DND-41 (cell line): ENCODE measurements at regions not wholly inside any gene's neighbourhood (a gene's known extent, or its start where the extent isn't known, plus 50 kb on each side); places are given as distances from the start of the nearest gene placed in this dataset.

Experiments used
- ATAC-seq: fragments of 200-7000 bp; cut with Tn5 transposase; 3 replicates; pipeline ENCODE4 v1.9.1; 2021; ENCODE audit warnings: low read depth; ENCODE audit not compliant: insufficient read depth
- DNase-seq: peaks from one replicate; pipeline ENCODE4 v3.0.0-alpha.2; 2020
- H2AFZ ChIP-seq: 2 replicates; pipeline ENCODE4 v1.6.0; 2012; ENCODE audit warnings: low read depth, low read length
- H3K27ac ChIP-seq: 2 replicates; pipeline ENCODE4 v1.5.1; 2012; ENCODE audit warnings: low read length, inconsistent platforms
- H3K27me3 ChIP-seq: fragments of 200-600 bp; sonication (generic); 2 replicates; pipeline ENCODE4 v1.6.0; 2012; ENCODE audit warnings: low read length, mild to moderate bottlenecking, inconsistent platforms; ENCODE audit not compliant: insufficient read depth, poor library complexity
- H3K36me3 ChIP-seq: 2 replicates; pipeline ENCODE4 v1.5.1; 2012; ENCODE audit warnings: low read length, inconsistent platforms; ENCODE audit not compliant: insufficient read depth
- H3K4me1 ChIP-seq: 2 replicates; pipeline ENCODE4 v1.5.1; 2012; ENCODE audit warnings: mild to moderate bottlenecking, low read length; ENCODE audit not compliant: insufficient read depth
- H3K4me2 ChIP-seq: 2 replicates; pipeline ENCODE4 v1.6.0; 2012; ENCODE audit warnings: mild to moderate bottlenecking, moderate library complexity, low read length, inconsistent platforms; ENCODE audit not compliant: insufficient read depth
- H3K4me3 ChIP-seq, 2 experiments: fragments of 200-600 bp in 1 of 2; shearing (Covaris generic) in 1 of 2; 2 replicates each; pipeline ENCODE4 v1.5.1; 2012 to 2016; ENCODE audit warnings: inconsistent platforms in 2 of 2, low read length in 2 of 2, mild to moderate bottlenecking in 2 of 2, low read depth in 1 of 2, moderate library complexity in 1 of 2
- H3K79me2 ChIP-seq: 2 replicates; pipeline ENCODE4 v1.6.0; 2012; ENCODE audit warnings: low read length, inconsistent platforms; ENCODE audit not compliant: insufficient read depth
- H3K9ac ChIP-seq: 2 replicates; pipeline ENCODE4 v1.6.0; 2012; ENCODE audit warnings: low read depth, mild to moderate bottlenecking, inconsistent platforms, low read length, moderate library complexity
- H3K9me3 ChIP-seq: 2 replicates; pipeline ENCODE4 v1.5.1; 2012; ENCODE audit warnings: low read length, moderate library complexity, mild to moderate bottlenecking, inconsistent platforms; ENCODE audit not compliant: insufficient read depth, severe bottlenecking
- H4K20me1 ChIP-seq: 2 replicates; pipeline ENCODE4 v1.6.0; 2012; ENCODE audit warnings: low read length; ENCODE audit not compliant: insufficient read depth
- EZH2 ChIP-seq: IDR thresholded peaks from 3 replicates; pipeline ENCODE4 v1.6.1; 2012; ENCODE audit warnings: borderline replicate concordance, low read depth, mild to moderate bottlenecking, moderate library complexity, low read length, inconsistent platforms; ENCODE audit not compliant: severe bottlenecking
- TF ChIP-seq, protein P1 (sequence below): IDR thresholded peaks from 2 replicates; pipeline ENCODE4 v1.5.1; 2012; ENCODE audit warnings: borderline replicate concordance, low read length, moderate library complexity, mild to moderate bottlenecking; ENCODE audit not compliant: poor library complexity, severe bottlenecking; ENCODE audit errors: extremely low read depth

DNA sequence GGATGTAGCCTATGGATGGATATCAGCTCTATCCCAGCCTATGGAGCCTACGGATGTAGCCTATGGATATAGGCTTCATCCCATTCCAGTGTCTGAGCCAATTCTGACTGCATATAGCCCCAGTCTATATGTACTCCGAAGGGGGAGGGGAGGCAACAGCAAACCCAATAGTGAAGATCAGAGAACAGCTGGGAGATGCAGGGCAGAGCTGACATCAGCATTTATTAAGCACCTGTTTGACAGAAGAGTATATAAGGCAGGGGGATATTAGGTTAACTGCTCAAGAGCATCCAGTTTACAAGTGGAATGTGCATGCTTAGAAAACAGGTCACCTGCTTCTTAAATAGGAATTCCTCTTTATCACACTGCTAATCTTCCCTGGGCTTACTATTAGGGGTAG, 85.2 kb downstream of the TNFAIP3 start:
- no peak overlapping the region for H2AFZ ChIP-seq
- no peaks in the 10 kb centered on the region for H4K20me1 ChIP-seq
- TF ChIP-seq EZH2, result no peak
- TF ChIP-seq, protein P1, sequence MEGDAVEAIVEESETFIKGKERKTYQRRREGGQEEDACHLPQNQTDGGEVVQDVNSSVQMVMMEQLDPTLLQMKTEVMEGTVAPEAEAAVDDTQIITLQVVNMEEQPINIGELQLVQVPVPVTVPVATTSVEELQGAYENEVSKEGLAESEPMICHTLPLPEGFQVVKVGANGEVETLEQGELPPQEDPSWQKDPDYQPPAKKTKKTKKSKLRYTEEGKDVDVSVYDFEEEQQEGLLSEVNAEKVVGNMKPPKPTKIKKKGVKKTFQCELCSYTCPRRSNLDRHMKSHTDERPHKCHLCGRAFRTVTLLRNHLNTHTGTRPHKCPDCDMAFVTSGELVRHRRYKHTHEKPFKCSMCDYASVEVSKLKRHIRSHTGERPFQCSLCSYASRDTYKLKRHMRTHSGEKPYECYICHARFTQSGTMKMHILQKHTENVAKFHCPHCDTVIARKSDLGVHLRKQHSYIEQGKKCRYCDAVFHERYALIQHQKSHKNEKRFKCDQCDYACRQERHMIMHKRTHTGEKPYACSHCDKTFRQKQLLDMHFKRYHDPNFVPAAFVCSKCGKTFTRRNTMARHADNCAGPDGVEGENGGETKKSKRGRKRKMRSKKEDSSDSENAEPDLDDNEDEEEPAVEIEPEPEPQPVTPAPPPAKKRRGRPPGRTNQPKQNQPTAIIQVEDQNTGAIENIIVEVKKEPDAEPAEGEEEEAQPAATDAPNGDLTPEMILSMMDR, result no peak
- no peak overlapping the region for H3K4me2 ChIP-seq
- peaks cover 10% of the 10 kb centered on the region; the same call in 1 of the 2 replicates for H3K4me1 ChIP-seq
- ATAC-seq, result no peak
- no peak overlapping the region for H3K4me3 ChIP-seq
- no peak for DNase-seq
- no peaks in the 10 kb centered on the region for H3K9me3 ChIP-seq
- H3K27ac ChIP-seq, result no peak overlapping the region
- no peaks in the 10 kb centered on the region for H3K36me3 ChIP-seq
- H3K27me3 ChIP-seq, result no peaks in the 10 kb centered on the region
- no peaks in the 10 kb centered on the region for H3K79me2 ChIP-seq
- no peak overlapping the region for H3K9ac ChIP-seq

DNA sequence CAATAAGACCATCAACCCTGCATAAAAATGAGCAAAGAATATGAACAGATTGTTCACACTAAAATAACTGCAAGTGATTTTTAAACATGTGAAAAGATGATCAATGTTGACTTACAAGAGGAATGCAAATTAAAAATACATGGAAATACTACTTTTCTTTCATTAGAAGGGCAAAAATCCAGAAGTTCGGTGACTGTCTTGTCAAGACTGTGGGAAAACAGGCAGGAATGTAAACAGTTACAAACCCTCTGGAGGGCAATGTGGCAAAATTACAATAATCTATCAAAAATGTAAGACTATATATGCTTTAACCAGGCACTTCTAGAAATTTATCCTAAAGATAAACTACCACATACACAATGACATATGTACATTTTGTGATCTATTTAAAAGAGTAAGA, 86.7 kb downstream of the TNFAIP3 start:
- H3K36me3 ChIP-seq, result no peaks in the 10 kb centered on the region
- DNase-seq (no peak), ATAC-seq (no peak)
- H3K4me3 ChIP-seq, result no peak overlapping the region
- H2AFZ ChIP-seq, result no peak overlapping the region
- peaks cover 10% of the 10 kb centered on the region; the same call in 1 of the 2 replicates for H3K4me1 ChIP-seq
- TF ChIP-seq, protein P1, result no peak
- TF ChIP-seq EZH2, result no peak
- no peaks in the 10 kb centered on the region for H3K27me3 ChIP-seq
- no peak overlapping the region for H3K4me2 ChIP-seq
- H4K20me1 ChIP-seq, result no peaks in the 10 kb centered on the region
- H3K27ac ChIP-seq, result no peak overlapping the region
- no peaks in the 10 kb centered on the region for H3K9me3 ChIP-seq
- H3K9ac ChIP-seq, result no peak overlapping the region
- H3K79me2 ChIP-seq, result no peaks in the 10 kb centered on the region

DNA sequence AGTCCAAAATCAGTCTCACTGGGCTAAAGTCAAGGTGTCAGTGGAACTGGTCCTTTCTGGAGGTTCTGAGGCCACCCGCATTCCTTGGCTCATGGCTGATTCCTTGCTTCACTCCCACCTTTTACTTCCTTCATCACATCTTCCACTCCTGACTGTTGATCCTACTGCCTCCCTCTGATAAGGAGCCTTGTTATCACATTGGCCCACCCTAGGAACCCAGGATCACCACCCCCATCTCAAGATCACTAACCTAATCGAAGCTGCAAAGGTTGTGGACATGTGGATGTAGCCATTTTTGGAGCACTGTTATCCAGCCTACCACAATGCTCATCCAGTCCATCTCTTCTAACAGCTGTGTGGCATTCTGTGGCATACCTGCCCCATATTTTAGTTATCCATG, 87.2 kb downstream of the TNFAIP3 start:
- DNase-seq, result no peak
- no peaks in the 10 kb centered on the region for H3K27me3 ChIP-seq

More for the DNA sequence above, 87.2 kb downstream of the TNFAIP3 start:
- H3K4me1 ChIP-seq, result peaks cover 10% of the 10 kb centered on the region; the same call in 1 of the 2 replicates
- TF ChIP-seq EZH2, result no peak
- TF ChIP-seq, protein P1, result no peak
- H3K9ac ChIP-seq, result no peak overlapping the region
- H3K79me2 ChIP-seq, result no peaks in the 10 kb centered on the region
- H2AFZ ChIP-seq, result no peak overlapping the region
- ATAC-seq, result no peak
- H3K4me3 ChIP-seq, result no peak overlapping the region
- no peaks in the 10 kb centered on the region for H3K9me3 ChIP-seq
- H3K36me3 ChIP-seq, result no peaks in the 10 kb centered on the region
- H3K27ac ChIP-seq, result no peak overlapping the region
- no peak overlapping the region for H3K4me2 ChIP-seq
- H4K20me1 ChIP-seq, result no peaks in the 10 kb centered on the region
